Omental fat pad (tissue), 3 donors: ENCODE measurements at regions not wholly inside any gene's neighbourhood (a gene's known extent, or its start where the extent isn't known, plus 50 kb on each side); places are given as distances from the start of the nearest gene placed in this dataset.
"Not testable (repeated sequence)": the region's sequence is repeated elsewhere in the genome, so short reads cannot be mapped to it uniquely, and the experiment has no call there.

ENCODE experiments used
- ATAC-seq: fragments of 150-250 bp; one replicate; pipeline ENCODE4 v1.9.1; 2016; ENCODE audit warnings: mild to moderate bottlenecking, moderate library complexity; ENCODE audit not compliant: low FRiP score
- DNase-seq: peaks from one replicate; pipeline ENCODE4 v3.0.0-alpha.2; 2019; ENCODE audit warnings: low spot score
- CTCF ChIP-seq, 3 donors: fragments of 450-650 bp; IDR thresholded peaks; one replicate each; pipeline ENCODE4 v1.5.1; 2016 to 2017; ENCODE audit warnings: antibody characterized with exemption in 3 of 3, mild to moderate bottlenecking in 3 of 3, moderate library complexity in 2 of 3

GRCh38 chr6:166798652-166799051 is 157.7 kb downstream of the RNASET2 start:
- ATAC-seq (no peak), DNase-seq (no peak)
- TF ChIP-seq CTCF (IDR thresholded peaks at IDR 0.05), result no peak

- ATAC-seq, result no peak
- no peak for TF ChIP-seq CTCF (IDR thresholded peaks at IDR 0.05)
- no peak for DNase-seq
Measured at GRCh38 chr6:166796610-166797009, 159.7 kb downstream of the RNASET2 start.

GRCh38 chr6:166795879-166796278 is 160.5 kb downstream of the RNASET2 start:
- no peak for TF ChIP-seq CTCF (IDR thresholded peaks at IDR 0.05)
- no peak for DNase-seq
- no peak for ATAC-seq

GRCh38 chr6:166790808-166791207 is 163.8 kb upstream of the RPS6KA2 start:
- DNase-seq, ATAC-seq: not testable (repeated sequence)

GRCh38 chr6:166788846-166789529 is 161.9 kb upstream of the RPS6KA2 start:
- ATAC-seq, result not testable (repeated sequence)

GRCh38 chr6:166786704-166787293 is 159.7 kb upstream of the RPS6KA2 start:
- ATAC-seq (peak; percentile 71), DNase-seq (no peak)
- TF ChIP-seq CTCF (IDR thresholded peaks at IDR 0.05), result peak in 1 of 3 donors; percentile 55

More at GRCh38 chr6:166788846-166789529, 161.9 kb upstream of the RPS6KA2 start:
- not testable (repeated sequence) for DNase-seq

- no peak for ATAC-seq
- DNase-seq, result no peak
- TF ChIP-seq CTCF (IDR thresholded peaks at IDR 0.05), result no peak
Measured at GRCh38 chr6:166785131-166785530, 158.1 kb upstream of the RPS6KA2 start.

- no peak for ATAC-seq
- TF ChIP-seq CTCF (IDR thresholded peaks at IDR 0.05), result no peak
- DNase-seq, result no peak
Measured at GRCh38 chr6:166784691-166785090, 157.6 kb upstream of the RPS6KA2 start.
